GM19328 (cell line): ENCODE measurements at regions not wholly inside any gene's neighbourhood (a gene's known extent, or its start where the extent isn't known, plus 50 kb on each side); places are given as distances from the start of the nearest gene placed in this dataset.
"Not testable (repeated sequence)": the region's sequence is repeated elsewhere in the genome, so short reads cannot be mapped to it uniquely, and the experiment has no call there.

ENCODE experiments used
- ATAC-seq: cut with Tn5 transposase; IDR thresholded peaks from one replicate; pipeline ENCODE4 v1.9.1; 2021; ENCODE audit warnings: mild to moderate bottlenecking, moderate library complexity; ENCODE audit not compliant: unreplicated experiment

- not testable (repeated sequence) for ATAC-seq
Observed at GRCh38 chr15:84094720-84095119, 140.9 kb upstream of the GOLGA6L4 start.

- ATAC-seq: not testable (repeated sequence)
Observed at GRCh38 chr15:84097053-84097452, 138.5 kb upstream of the GOLGA6L4 start.

- ATAC-seq: no peak
Observed at GRCh38 chr15:84098604-84099003, 137.0 kb upstream of the GOLGA6L4 start.

- ATAC-seq: no peak
Observed at GRCh38 chr15:84099181-84099580, 136.4 kb upstream of the GOLGA6L4 start.

GRCh38 chr15:84103345-84103744 is 132.2 kb upstream of the GOLGA6L4 start:
- no peak for ATAC-seq

GRCh38 chr15:84104853-84105252 is 130.7 kb upstream of the GOLGA6L4 start:
- ATAC-seq: no peak

GRCh38 chr15:84108728-84109127 is 126.8 kb upstream of the GOLGA6L4 start:
- ATAC-seq: no peak

GRCh38 chr15:84111575-84111974 is 124.0 kb upstream of the GOLGA6L4 start:
- no peak for ATAC-seq

- no peak for ATAC-seq
Observed at GRCh38 chr15:84112025-84112424, 123.5 kb upstream of the GOLGA6L4 start.

GRCh38 chr15:84113919-84114318 is 121.7 kb upstream of the GOLGA6L4 start:
- ATAC-seq: no peak

GRCh38 chr15:84114680-84115079 is 120.9 kb upstream of the GOLGA6L4 start:
- ATAC-seq: not testable (repeated sequence)

- ATAC-seq: not testable (repeated sequence)
Observed at GRCh38 chr15:84119351-84119750, 116.2 kb upstream of the GOLGA6L4 start.

- ATAC-seq: not testable (repeated sequence)
Observed at GRCh38 chr15:84120903-84121302, 114.7 kb upstream of the GOLGA6L4 start.

- ATAC-seq: not testable (repeated sequence)
Observed at GRCh38 chr15:84128706-84129105, 106.9 kb upstream of the GOLGA6L4 start.

GRCh38 chr15:84130098-84130831 is 105.3 kb upstream of the GOLGA6L4 start:
- not testable (repeated sequence) for ATAC-seq

GRCh38 chr15:84135931-84136456 is 99.6 kb upstream of the GOLGA6L4 start:
- ATAC-seq: not testable (repeated sequence)

GRCh38 chr15:84142888-84143337 is 92.7 kb upstream of the GOLGA6L4 start:
- peak; percentile 89 for ATAC-seq

- ATAC-seq: no peak
Observed at GRCh38 chr15:84143753-84144314, 91.7 kb upstream of the GOLGA6L4 start.

GRCh38 chr15:84144946-84145345 is 90.6 kb upstream of the GOLGA6L4 start:
- not testable (repeated sequence) for ATAC-seq

GRCh38 chr15:84146299-84146698 is 89.3 kb upstream of the GOLGA6L4 start:
- ATAC-seq: not testable (repeated sequence)

- not testable (repeated sequence) for ATAC-seq
Observed at GRCh38 chr15:84147307-84147706, 88.3 kb upstream of the GOLGA6L4 start.
